ENCODE measurements at regions not wholly inside any gene's neighbourhood (a gene's known extent, or its start where the extent isn't known, plus 50 kb on each side); places are given as distances from the start of the nearest gene placed in this dataset.

GRCh38 chr2:120959426-120959825 is 223.8 kb downstream of the GLI2 start:
- no peak for TF ChIP-seq EZH2phosphoT487 (IDR thresholded peaks at IDR 0.05; ENCODE audit: borderline replicate concordance, low read length)
- no peak for TF ChIP-seq EZH2 (IDR thresholded peaks at IDR 0.05; ENCODE audit: low read length, unreplicated experiment)
- no peak for TF ChIP-seq CTCF (conservative IDR thresholded peaks at IDR 0.05; ENCODE audit: low read depth, low read length)

Data from PC-3 (cell line).